ENCODE measurements at regions not wholly inside any gene's neighbourhood (a gene's known extent, or its start where the extent isn't known, plus 50 kb on each side); places are given as distances from the start of the nearest gene placed in this dataset.

GRCh38 chr2:12928197-12928774 lies 211.6 kb downstream of the TRIB2 start:
- Histone ChIP-seq H2BK120ac (replicated peaks; ENCODE audit: low read depth, low read length) (no peak overlapping the region), H3K23me2 (ENCODE audit: low read depth, low read length) (no peaks in the 10 kb centered on the region; the same call in 1 of the 2 replicates), H3K79me2 (ENCODE audit: control insufficient read depth in 1 of 2, insufficient read depth in 2 of 2, low read length in 2 of 2) (no peaks in the 10 kb centered on the region), H3K4me1 (replicated peaks in 1 of 4; ENCODE audit: control insufficient read depth in 3 of 4, insufficient read depth in 4 of 4, low read length in 3 of 4) (peaks cover 3 to 11% (median 10%) of the 10 kb centered on the region in 4 experiments; a peak in 5 of 7 replicates), H4K5ac (ENCODE audit: insufficient read length, low read depth, low read length) (no peak overlapping the region), H3K79me1 (ENCODE audit: low read depth, low read length) (no peaks in the 10 kb centered on the region), H2BK5ac (ENCODE audit: low read depth, low read length) (no peak overlapping the region), H2BK12ac (ENCODE audit: low read depth, low read length) (no peak overlapping the region), H3K9ac (replicated peaks in 1 of 4; ENCODE audit: extremely low read depth in 1 of 4, low read depth in 3 of 4, low read length in 3 of 4) (no peak overlapping the region), H3K27ac (ENCODE audit: low read depth, low read length) (no peak overlapping the region), H3K18ac (ENCODE audit: extremely low read depth, low read length) (no peak overlapping the region), H3K4me3 (ENCODE audit: extremely low read depth in 1 of 4, insufficient read depth in 2 of 4, low read depth in 3 of 4, low read length in 4 of 4) (0 out of 8 replicates have a peak overlapping the region, but pooled peaks of 1 of the 4 experiments have one; percentile 0), H3K36me3 (ENCODE audit: control insufficient read depth in 2 of 4, insufficient read depth in 4 of 4, low read length in 3 of 4) (no peaks in the 10 kb centered on the region), H3K4ac (replicated peaks; ENCODE audit: insufficient read length, low read depth, low read length) (no peak overlapping the region), H2BK15ac (ENCODE audit: low read length) (no peak overlapping the region), H3K4me2 (ENCODE audit: insufficient read depth in 1 of 2, low read depth in 2 of 2, low read length in 2 of 2) (peak overlapping the region in 1 of 2 experiments; percentile 34; a peak in 1 of 4 replicates), H4K8ac (ENCODE audit: extremely low read depth, insufficient read depth, low read length) (no peak overlapping the region), H4K91ac (replicated peaks; ENCODE audit: insufficient read length, low read length) (no peak overlapping the region), H2AK5ac (ENCODE audit: low read depth, low read length) (no peak overlapping the region), H3K56ac (replicated peaks; ENCODE audit: insufficient read length, low read depth, low read length) (no peak overlapping the region), H3K23ac (ENCODE audit: insufficient read length) (no peak overlapping the region), H4K20me1 (replicated peaks in 1 of 2; ENCODE audit: control insufficient read depth in 1 of 2, insufficient read depth in 2 of 2, low read length in 2 of 2) (no peaks in the 10 kb centered on the region), H3K27me3 (replicated peaks in 1 of 4; ENCODE audit: control insufficient read depth in 3 of 4, extremely low read depth in 1 of 4, insufficient read depth in 3 of 4, low read length in 3 of 4) (no peaks in the 10 kb centered on the region), H2BK20ac (ENCODE audit: low read length) (no peak overlapping the region), H2AFZ (ENCODE audit: low read length) (no peak overlapping the region), H3K14ac (ENCODE audit: insufficient read length) (no peak overlapping the region), H3K9me3 (ENCODE audit: insufficient read depth in 2 of 2, low read depth in 1 of 2, low read length in 1 of 2) (peaks cover 0 to 6% of the 10 kb centered on the region in 2 experiments; a peak in 1 of 4 replicates)
- no peak for TF ChIP-seq TEAD4 (IDR thresholded peaks at IDR 0.05; ENCODE audit: low read depth, low read length)
- ChIA-PET POLR2A (ENCODE audit: partially characterized antibody) (no interaction called here), CTCF (ENCODE audit: partially characterized antibody) (interaction anchor here (0.6 to 2.2 kb wide), 3 partner anchors 18 to 1102 kb away, joined by 3 to 8 read pairs (median 5); no protein-coding TSS in a partner anchor)
- DNase-seq (ENCODE audit: low read depth in 1 of 2, low spot score in 2 of 2) (no peak), FAIRE-seq (no peak)
- WGBS, 2 experiments (ENCODE audit: extremely low coverage in 1 of 2, insufficient coverage in 1 of 2, insufficient read length in 1 of 2, insufficient replicate concordance in 2 of 2, low coverage in 1 of 2, low lambda C conversion rate in 2 of 2, missing lambda C conversion rate in 1 of 2), result 93% methylated on average over 5 of the region's 5 CpGs; no CpG with 5 or more reads in 1 of the 2 experiments

Data from H1 (cell line).